AG09309 (cell line): ENCODE measurements at regions not wholly inside any gene's neighbourhood (a gene's known extent, or its start where the extent isn't known, plus 50 kb on each side); places are given as distances from the start of the nearest gene placed in this dataset.
A peak's percentile ranks its signal among the peaks of the same experiment; 100 is the strongest.

Source experiments
- DNase-seq: peaks from one replicate; pipeline ENCODE4 v3.0.0-alpha.2; 2010; ENCODE audit warnings: low read depth
- H3K4me3 ChIP-seq: 2 replicates; pipeline ENCODE4 v1.5.1; 2011; ENCODE audit warnings: mild to moderate bottlenecking, low read depth, low read length, moderate library complexity; ENCODE audit not compliant: control insufficient read depth
- CTCF ChIP-seq: IDR thresholded peaks from 2 replicates; pipeline ENCODE4 v1.5.1; 2011; ENCODE audit warnings: mild to moderate bottlenecking, low read depth, low read length, inconsistent platforms; ENCODE audit not compliant: insufficient read depth, control insufficient read depth; ENCODE audit errors: missing control alignments

GRCh38 chr1:219273088-219273686 is 99.5 kb downstream of the LYPLAL1 start:
- TF ChIP-seq CTCF = no peak
- no peak overlapping the region for H3K4me3 ChIP-seq
- DNase-seq = no peak

GRCh38 chr1:219271818-219272535 is 98.3 kb downstream of the LYPLAL1 start:
- TF ChIP-seq CTCF = no peak
- no peak for DNase-seq
- H3K4me3 ChIP-seq = peak overlapping the region; percentile 5; the same call in 1 of the 2 replicates

- no peak overlapping the region for H3K4me3 ChIP-seq
- TF ChIP-seq CTCF = no peak
- DNase-seq = no peak
Observed at GRCh38 chr1:219269171-219269570, 95.5 kb downstream of the LYPLAL1 start.

- DNase-seq = no peak
- TF ChIP-seq CTCF = no peak
- no peak overlapping the region for H3K4me3 ChIP-seq
Observed at GRCh38 chr1:219266524-219266923, 92.8 kb downstream of the LYPLAL1 start.

GRCh38 chr1:219265026-219265515 is 91.4 kb downstream of the LYPLAL1 start:
- TF ChIP-seq CTCF = no peak
- H3K4me3 ChIP-seq = no peak overlapping the region
- DNase-seq = no peak

GRCh38 chr1:219264561-219264960 is 90.9 kb downstream of the LYPLAL1 start:
- no peak for TF ChIP-seq CTCF
- no peak for DNase-seq
- H3K4me3 ChIP-seq = no peak overlapping the region
